ENCODE measurements at regions not wholly inside any gene's neighbourhood (a gene's known extent, or its start where the extent isn't known, plus 50 kb on each side); places are given as distances from the start of the nearest gene placed in this dataset.

DNA sequence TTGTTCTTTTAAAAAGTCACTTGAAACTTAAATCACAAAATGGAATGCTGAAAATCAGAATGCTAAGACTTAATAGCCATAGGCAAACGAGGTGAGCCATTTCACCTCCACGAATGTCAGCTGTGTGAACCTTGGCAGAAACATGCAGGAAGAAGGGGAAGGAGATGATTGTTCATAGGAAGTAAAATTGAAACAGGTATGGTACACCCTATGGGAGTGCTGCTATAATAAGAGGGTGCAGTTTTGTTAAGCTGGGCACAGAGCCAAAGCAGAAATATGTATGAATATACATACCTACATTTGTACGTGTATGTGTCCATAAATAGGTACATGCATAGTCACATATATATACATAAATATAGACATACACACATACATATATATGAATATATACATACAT is 51.0 kb upstream of the SPINK5 start:
- ATAC-seq (peak; percentile 48), DNase-seq (peak; percentile 90)
- no peak overlapping the region for H2AFZ ChIP-seq (ENCODE audit: low read length)
- peaks cover 6% of the 10 kb centered on the region for H3F3A ChIP-seq (ENCODE audit: low read length, unreplicated experiment)
- H3K36me3 ChIP-seq (ENCODE audit: low read depth, low read length), result no peaks in the 10 kb centered on the region
- no TSS peak for BruUV-seq (replicated peaks)
- H3K79me2 ChIP-seq (ENCODE audit: low read length), result no peaks in the 10 kb centered on the region
- no peaks in the 10 kb centered on the region for H3K9me3 ChIP-seq (ENCODE audit: low read length)
- peaks cover 51% of the 10 kb centered on the region for H3K4me1 ChIP-seq (ENCODE audit: insufficient read depth, low read length)
- H3K27me3 ChIP-seq (ENCODE audit: low read length), result no peaks in the 10 kb centered on the region
- no peaks in the 10 kb centered on the region for H3K9me2 ChIP-seq (replicated peaks; ENCODE audit: low read length)
- H3K4me3 ChIP-seq (ENCODE audit: low read length), result peak overlapping the region; percentile 14; the same call in 1 of the 2 replicates
- no peak overlapping the region for H3K9ac ChIP-seq (ENCODE audit: low read length)
- peak overlapping the region; percentile 71 for H3K4me2 ChIP-seq (ENCODE audit: low read length)
- H3K27ac ChIP-seq (ENCODE audit: low read length), result peak overlapping the region; percentile 73
- no peaks in the 10 kb centered on the region for H4K20me1 ChIP-seq (ENCODE audit: low read length)
- intact Hi-C loops (cut with micrococcal nuclease), result no loop called here
- CTCF ChIA-PET, result no interaction called here
- no peak for TF ChIP-seq EZH2phosphoT487 (IDR thresholded peaks at IDR 0.05; ENCODE audit: borderline replicate concordance, low read length)
- no peak for TF ChIP-seq EZH2 (IDR thresholded peaks at IDR 0.05; ENCODE audit: low read length, unreplicated experiment)
- no peak for TF ChIP-seq CTCF (conservative IDR thresholded peaks at IDR 0.05; ENCODE audit: low read depth, low read length)
- POLR2A ChIA-PET (ENCODE audit: unreplicated experiment), result no interaction called here

DNA sequence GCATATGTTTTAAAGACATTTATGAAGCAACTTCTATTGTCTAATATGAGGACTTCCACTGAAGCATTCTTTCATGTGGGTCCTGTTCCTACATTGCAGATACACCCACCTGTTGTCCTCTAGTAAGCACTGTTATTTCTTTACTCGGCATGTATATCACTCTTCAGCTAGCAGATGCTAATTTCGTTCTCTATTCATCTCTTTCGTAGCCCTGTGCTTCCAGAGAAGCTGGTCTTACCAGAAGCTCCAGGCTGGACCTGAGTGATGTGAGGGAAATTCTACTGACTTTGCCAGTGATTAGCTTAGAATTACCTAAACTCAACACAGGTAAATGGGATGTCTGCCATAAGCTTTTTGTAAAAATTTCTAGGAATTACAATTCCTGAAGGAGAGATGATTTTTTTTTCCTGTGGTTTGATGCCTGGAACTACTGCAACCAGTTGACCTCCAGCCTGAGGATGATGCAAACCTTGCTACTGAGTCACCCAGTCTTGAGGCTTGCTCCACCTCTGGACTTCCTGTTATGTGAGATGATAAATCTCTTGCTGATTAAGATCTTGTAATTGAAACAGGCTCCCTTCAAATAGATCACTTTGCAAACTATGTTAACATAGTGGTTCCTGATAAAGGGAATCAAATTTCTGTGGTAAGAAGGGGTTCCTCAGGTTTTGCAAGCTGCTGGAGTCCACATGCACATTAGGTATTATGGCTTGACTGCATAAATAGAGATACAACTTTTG is 52.2 kb upstream of the SPINK5 start:
- peak overlapping the region; percentile 71 for H3K4me2 ChIP-seq (ENCODE audit: low read length)
- no peaks in the 10 kb centered on the region for H4K20me1 ChIP-seq (ENCODE audit: low read length)
- no peaks in the 10 kb centered on the region for H3K36me3 ChIP-seq (ENCODE audit: low read depth, low read length)
- intact Hi-C loops (cut with micrococcal nuclease), result loop anchor here (2.0 kb wide), 1 partner anchor 63 kb away; no protein-coding TSS in a partner anchor
- peaks cover 41% of the 10 kb centered on the region for H3K4me1 ChIP-seq (ENCODE audit: insufficient read depth, low read length)
- no TSS peak for BruUV-seq (replicated peaks)
- no peaks in the 10 kb centered on the region for H3K79me2 ChIP-seq (ENCODE audit: low read length)
- no peak overlapping the region for H3K9ac ChIP-seq (ENCODE audit: low read length)
- ChIA-PET POLR2A (ENCODE audit: unreplicated experiment) (interaction anchor here (0.6 kb wide), 2 partner anchors 48 to 77 kb away, joined by 3 to 5 read pairs; no protein-coding TSS in a partner anchor), CTCF (no interaction called here)
- H3K4me3 ChIP-seq (ENCODE audit: low read length), result peak overlapping the region; percentile 14; the same call in 1 of the 2 replicates
- peaks cover 6% of the 10 kb centered on the region for H3F3A ChIP-seq (ENCODE audit: low read length, unreplicated experiment)
- no peaks in the 10 kb centered on the region for H3K9me3 ChIP-seq (ENCODE audit: low read length)
- peak overlapping the region; percentile 73 for H3K27ac ChIP-seq (ENCODE audit: low read length)
- no peak overlapping the region for H2AFZ ChIP-seq (ENCODE audit: low read length)
- TF ChIP-seq CTCF (conservative IDR thresholded peaks at IDR 0.05; ENCODE audit: low read depth, low read length) (no peak), EZH2 (IDR thresholded peaks at IDR 0.05; ENCODE audit: low read length, unreplicated experiment) (no peak), EZH2phosphoT487 (IDR thresholded peaks at IDR 0.05; ENCODE audit: borderline replicate concordance, low read length) (no peak)
- H3K27me3 ChIP-seq (ENCODE audit: low read length), result no peaks in the 10 kb centered on the region
- ATAC-seq (peak; percentile 94), DNase-seq (peak; percentile 98)
- H3K9me2 ChIP-seq (replicated peaks; ENCODE audit: low read length), result no peaks in the 10 kb centered on the region
